Neural crest cell (in vitro differentiated cells): ENCODE measurements at regions not wholly inside any gene's neighbourhood (a gene's known extent, or its start where the extent isn't known, plus 50 kb on each side); places are given as distances from the start of the nearest gene placed in this dataset.

ENCODE experiments used
- DNase-seq: peaks from one replicate; pipeline ENCODE4 v3.0.0; 2021; ENCODE audit warnings: low read depth, mixed read lengths, low spot score
- H3K27ac Mint-ChIP-seq: one replicate; pipeline ENCODE4 v1.8.0; 2021; ENCODE audit warnings: mild to moderate bottlenecking, mixed read lengths; ENCODE audit not compliant: unreplicated experiment
- H3K27me3 Mint-ChIP-seq: 2 replicates; pipeline ENCODE4 v1.8.0; 2021; ENCODE audit warnings: low read depth, mild to moderate bottlenecking, mixed read lengths
- H3K36me3 Mint-ChIP-seq: 2 replicates; pipeline ENCODE4 v1.8.0; 2021; ENCODE audit warnings: low read depth, mild to moderate bottlenecking, mixed read lengths
- H3K4me1 Mint-ChIP-seq: 2 replicates; pipeline ENCODE4 v1.8.0; 2021; ENCODE audit warnings: mixed read lengths
- H3K4me3 Mint-ChIP-seq: one replicate; pipeline ENCODE4 v1.8.0; 2021; ENCODE audit warnings: mild to moderate bottlenecking, mixed read lengths
- H3K9me3 Mint-ChIP-seq: 2 replicates; pipeline ENCODE4 v1.8.0; 2021; ENCODE audit warnings: mixed read lengths
- CTCF ChIP-seq: fragments of 200-600 bp; sonication (generic); conservative IDR thresholded peaks from 2 replicates; pipeline ENCODE4 v1.5.0; 2021; ENCODE audit warnings: antibody characterized with exemption, mild to moderate bottlenecking

GRCh38 chr18:11320986-11321385 lies 171.6 kb upstream of the PIEZO2 start:
- TF ChIP-seq CTCF, result no peak
- peaks cover 5% of the 10 kb centered on the region for H3K4me1 Mint-ChIP-seq

GRCh38 chr18:11316546-11316945 lies 167.2 kb upstream of the PIEZO2 start:
- Mint-ChIP-seq H3K9me3 (no peaks in the 10 kb centered on the region), H3K36me3 (no peaks in the 10 kb centered on the region), H3K4me1 (peaks cover 5% of the 10 kb centered on the region), H3K4me3 (no peak overlapping the region), H3K27me3 (no peaks in the 10 kb centered on the region), H3K27ac (no peak overlapping the region)
- DNase-seq, result no peak
- no peak for TF ChIP-seq CTCF

More at GRCh38 chr18:11320986-11321385, 171.6 kb upstream of the PIEZO2 start:
- no peak for DNase-seq
- H3K4me3 Mint-ChIP-seq, result no peak overlapping the region
- H3K27me3 Mint-ChIP-seq, result no peaks in the 10 kb centered on the region
- no peaks in the 10 kb centered on the region for H3K36me3 Mint-ChIP-seq
- peaks cover 4% of the 10 kb centered on the region for H3K9me3 Mint-ChIP-seq
- H3K27ac Mint-ChIP-seq, result no peak overlapping the region

GRCh38 chr18:11310476-11311086 lies 161.2 kb upstream of the PIEZO2 start:
- peak; percentile 70 for DNase-seq
- peak; percentile 78 for TF ChIP-seq CTCF
- no peaks in the 10 kb centered on the region for H3K27me3 Mint-ChIP-seq
- H3K36me3 Mint-ChIP-seq, result peaks cover 3% of the 10 kb centered on the region
- no peak overlapping the region for H3K4me3 Mint-ChIP-seq
- no peak overlapping the region for H3K27ac Mint-ChIP-seq
- H3K4me1 Mint-ChIP-seq, result peaks cover 14% of the 10 kb centered on the region
- H3K9me3 Mint-ChIP-seq, result peaks cover 3% of the 10 kb centered on the region

- TF ChIP-seq CTCF, result peak; percentile 25
- peaks cover 6% of the 10 kb centered on the region for H3K36me3 Mint-ChIP-seq
- H3K4me1 Mint-ChIP-seq, result peaks cover 27% of the 10 kb centered on the region
- H3K4me3 Mint-ChIP-seq, result no peak overlapping the region
- DNase-seq, result no peak
- H3K27ac Mint-ChIP-seq, result no peak overlapping the region
- no peaks in the 10 kb centered on the region for H3K27me3 Mint-ChIP-seq
- peaks cover 3% of the 10 kb centered on the region for H3K9me3 Mint-ChIP-seq
These were observed 159.8 kb upstream of the PIEZO2 start for GRCh38 chr18:11309172-11309571.

- peaks cover 11% of the 10 kb centered on the region for H3K36me3 Mint-ChIP-seq
- peaks cover 32% of the 10 kb centered on the region for H3K4me1 Mint-ChIP-seq
- H3K27ac Mint-ChIP-seq, result no peak overlapping the region
- no peak for TF ChIP-seq CTCF
- peaks cover 7% of the 10 kb centered on the region for H3K9me3 Mint-ChIP-seq
- H3K4me3 Mint-ChIP-seq, result no peak overlapping the region
- H3K27me3 Mint-ChIP-seq, result no peaks in the 10 kb centered on the region
- no peak for DNase-seq
These were observed 159.1 kb upstream of the PIEZO2 start for GRCh38 chr18:11308499-11308898.
